Lower leg skin (tissue), 4 donors: ENCODE measurements at regions not wholly inside any gene's neighbourhood (a gene's known extent, or its start where the extent isn't known, plus 50 kb on each side); places are given as distances from the start of the nearest gene placed in this dataset.

Experiments used
- DNase-seq, 2 donors: peaks; one replicate each; pipeline ENCODE4 v3.0.0-alpha.2; 2019; ENCODE audit warnings: low spot score in 2 of 2
- H3K4me3 ChIP-seq: fragments of 200-600 bp; sonication (generic); 2 replicates; pipeline ENCODE4 v1.5.1; 2017; ENCODE audit warnings: mild to moderate bottlenecking, low read depth; ENCODE audit not compliant: poor library complexity, severe bottlenecking
- POLR2A ChIP-seq, 2 donors: fragments of 450-650 bp; IDR thresholded peaks; one replicate each; pipeline ENCODE4 v1.6.1; 2016 to 2017; ENCODE audit warnings: antibody characterized with exemption in 2 of 2, mild to moderate bottlenecking in 1 of 2, moderate library complexity in 1 of 2
- WGBS, 2 donors: methylation state at CpG; one replicate each; pipeline ENCODE4 v1.1.5; 2018; 5-methylcytosine and 5-hydroxymethylcytosine counted together
- intact Hi-C: fragments of 100-400 bp; cut with DNase I; formaldehyde crosslinking; loops from one replicate; pipeline ENCODE4 v1.15.0; 2023; ENCODE audit warnings: low total_unique reads
- TF ChIP-seq, protein P1 (sequence below), 3 donors: fragments of 450-650 bp; IDR thresholded peaks; one replicate each; pipeline ENCODE4 v1.5.1; 2016; ENCODE audit warnings: antibody characterized with exemption in 3 of 3, mild to moderate bottlenecking in 3 of 3, moderate library complexity in 2 of 3

DNA sequence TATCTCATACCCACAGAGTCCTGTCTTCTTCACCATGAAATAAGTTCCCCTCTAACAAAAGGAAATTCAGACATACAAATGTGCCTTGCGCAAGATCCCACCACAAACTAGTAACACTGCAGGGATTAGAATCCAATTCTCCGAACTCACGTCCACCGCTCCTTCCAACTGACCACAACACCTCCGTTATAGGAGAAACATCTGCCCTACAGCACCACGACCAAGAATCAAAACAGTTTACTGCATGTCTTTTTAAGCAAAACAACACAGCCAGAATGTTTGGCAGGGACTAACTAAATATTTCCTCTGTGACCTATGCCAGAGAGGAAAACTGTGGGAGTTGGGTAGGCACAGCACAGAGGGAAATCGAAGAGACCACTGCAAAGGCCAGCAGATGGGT, 72.7 kb upstream of the AKIP1 start:
- DNase-seq, result no peak
- no peak overlapping the region for H3K4me3 ChIP-seq
- intact Hi-C loops, result no loop called here
- no peak for TF ChIP-seq POLR2A (IDR thresholded peaks at IDR 0.05)
- TF ChIP-seq, protein P1, sequence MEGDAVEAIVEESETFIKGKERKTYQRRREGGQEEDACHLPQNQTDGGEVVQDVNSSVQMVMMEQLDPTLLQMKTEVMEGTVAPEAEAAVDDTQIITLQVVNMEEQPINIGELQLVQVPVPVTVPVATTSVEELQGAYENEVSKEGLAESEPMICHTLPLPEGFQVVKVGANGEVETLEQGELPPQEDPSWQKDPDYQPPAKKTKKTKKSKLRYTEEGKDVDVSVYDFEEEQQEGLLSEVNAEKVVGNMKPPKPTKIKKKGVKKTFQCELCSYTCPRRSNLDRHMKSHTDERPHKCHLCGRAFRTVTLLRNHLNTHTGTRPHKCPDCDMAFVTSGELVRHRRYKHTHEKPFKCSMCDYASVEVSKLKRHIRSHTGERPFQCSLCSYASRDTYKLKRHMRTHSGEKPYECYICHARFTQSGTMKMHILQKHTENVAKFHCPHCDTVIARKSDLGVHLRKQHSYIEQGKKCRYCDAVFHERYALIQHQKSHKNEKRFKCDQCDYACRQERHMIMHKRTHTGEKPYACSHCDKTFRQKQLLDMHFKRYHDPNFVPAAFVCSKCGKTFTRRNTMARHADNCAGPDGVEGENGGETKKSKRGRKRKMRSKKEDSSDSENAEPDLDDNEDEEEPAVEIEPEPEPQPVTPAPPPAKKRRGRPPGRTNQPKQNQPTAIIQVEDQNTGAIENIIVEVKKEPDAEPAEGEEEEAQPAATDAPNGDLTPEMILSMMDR (IDR thresholded peaks at IDR 0.05), result no peak
- 47 to 58% methylated on average over 7 of the region's 7 CpGs for WGBS, 2 donors

DNA sequence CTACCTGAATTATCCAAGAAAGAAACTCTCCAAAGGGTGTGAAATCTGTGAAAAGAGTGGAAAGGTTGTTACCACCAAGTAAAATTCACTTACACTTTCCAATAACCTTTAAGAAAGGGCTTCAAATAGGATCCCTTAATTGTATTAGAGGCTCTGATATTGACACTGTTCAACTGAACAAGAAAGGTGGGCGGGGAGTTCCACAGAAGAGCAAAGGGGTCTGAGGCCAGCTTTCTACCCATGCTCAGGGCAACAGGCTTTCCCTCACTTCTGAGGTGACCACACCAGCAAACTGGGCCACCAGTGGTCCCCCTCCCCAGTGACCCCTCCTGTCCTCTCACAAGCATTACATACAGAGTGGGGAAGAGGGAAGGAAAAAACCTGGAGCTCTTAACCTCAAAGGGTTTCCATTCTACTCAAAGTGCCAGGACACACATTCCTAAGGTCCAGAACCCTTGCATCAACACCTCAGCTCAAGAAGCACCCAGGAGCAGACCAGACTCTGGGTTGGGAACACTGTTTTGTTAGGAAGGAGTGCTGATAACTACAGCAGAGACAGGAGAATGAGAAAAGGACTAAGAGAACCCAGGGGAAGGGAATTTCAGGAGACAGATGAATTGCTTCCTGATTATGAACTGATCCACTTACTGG, 71.6 kb upstream of the AKIP1 start:
- WGBS, 2 donors, result 0 to 39% methylated on average over 1 of the region's 1 CpG
- H3K4me3 ChIP-seq, result no peak overlapping the region
- TF ChIP-seq, protein P1 (IDR thresholded peaks at IDR 0.05), result no peak
- TF ChIP-seq POLR2A (IDR thresholded peaks at IDR 0.05), result no peak
- intact Hi-C loops, result no loop called here
- DNase-seq, result no peak

DNA sequence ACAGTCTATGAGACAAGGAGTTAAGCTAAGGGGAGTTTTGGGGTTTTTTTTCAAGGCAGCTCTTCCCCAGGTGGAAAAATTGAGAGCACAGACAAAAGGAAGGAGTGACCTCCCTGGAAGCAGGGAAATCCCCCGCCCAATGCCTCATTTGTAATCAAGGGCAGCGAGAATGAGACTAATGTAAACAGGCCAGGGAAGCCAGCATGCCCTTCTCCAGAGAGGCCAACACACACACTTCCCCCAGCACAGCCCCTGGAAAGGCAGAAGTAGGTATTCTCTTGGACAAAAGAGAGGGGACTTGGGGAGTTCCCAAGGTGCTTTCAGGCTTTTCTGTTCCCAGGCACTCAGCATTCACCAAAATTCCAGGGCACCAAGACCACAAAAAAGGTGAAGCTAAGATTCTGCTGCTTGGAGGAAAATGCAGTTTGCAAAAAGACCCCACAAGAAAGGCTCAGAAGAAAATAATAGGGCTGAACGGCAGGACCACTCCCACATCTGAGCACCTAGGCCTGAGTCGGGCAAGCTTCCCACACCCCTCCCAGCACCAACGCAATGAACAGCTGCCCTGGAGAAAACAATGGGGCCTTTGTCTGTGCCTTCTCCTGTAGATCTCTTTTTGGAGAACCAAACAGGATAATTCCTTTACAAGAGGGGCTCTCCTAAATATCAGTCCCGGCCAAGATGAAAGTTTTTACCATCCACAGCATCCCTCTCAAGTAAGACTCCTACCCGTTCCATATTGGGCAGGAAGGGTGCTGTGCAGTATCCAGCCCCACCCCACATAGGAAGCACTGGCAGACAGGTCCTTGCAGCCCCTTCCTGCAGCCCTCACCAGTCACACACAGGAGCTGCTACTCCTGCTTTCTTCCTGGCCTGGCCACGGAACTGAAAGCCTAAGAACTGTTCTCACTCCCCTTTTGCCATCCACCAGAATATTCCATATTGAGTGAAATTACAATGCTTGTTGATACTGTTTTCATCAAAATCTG, 70.7 kb upstream of the AKIP1 start:
- no peak overlapping the region for H3K4me3 ChIP-seq
- no peak for DNase-seq
- intact Hi-C loops, result no loop called here
- TF ChIP-seq POLR2A (IDR thresholded peaks at IDR 0.05), result no peak
- TF ChIP-seq, protein P1 (IDR thresholded peaks at IDR 0.05), result no peak
- WGBS, 2 donors, result 50 to 54% methylated on average over 8 of the region's 8 CpGs

DNA sequence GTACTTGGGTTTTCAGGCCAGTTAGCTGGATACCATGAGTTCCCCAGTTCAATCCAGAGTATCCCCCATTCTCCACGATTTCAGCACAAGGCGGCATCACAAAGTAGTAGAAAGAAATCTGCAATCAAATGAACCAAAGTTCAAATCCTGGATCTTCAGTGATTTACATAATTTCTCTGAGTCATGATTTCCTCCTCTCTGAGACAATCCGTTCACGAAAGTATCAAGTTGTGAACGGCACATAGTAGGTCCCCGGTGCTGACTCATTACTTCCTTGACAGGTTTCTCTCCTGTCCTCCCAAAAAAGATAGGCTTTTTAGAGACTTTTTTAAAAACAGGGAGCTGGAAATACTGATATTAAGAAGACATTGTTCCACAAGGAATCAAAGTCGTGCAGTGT, 69.1 kb upstream of the AKIP1 start:
- intact Hi-C loops, result no loop called here
- no peak overlapping the region for H3K4me3 ChIP-seq
- WGBS, 2 donors, result 71 to 82% methylated on average over 7 of the region's 7 CpGs
- no peak for TF ChIP-seq POLR2A (IDR thresholded peaks at IDR 0.05)
- TF ChIP-seq, protein P1 (IDR thresholded peaks at IDR 0.05), result no peak
- no peak for DNase-seq

DNA sequence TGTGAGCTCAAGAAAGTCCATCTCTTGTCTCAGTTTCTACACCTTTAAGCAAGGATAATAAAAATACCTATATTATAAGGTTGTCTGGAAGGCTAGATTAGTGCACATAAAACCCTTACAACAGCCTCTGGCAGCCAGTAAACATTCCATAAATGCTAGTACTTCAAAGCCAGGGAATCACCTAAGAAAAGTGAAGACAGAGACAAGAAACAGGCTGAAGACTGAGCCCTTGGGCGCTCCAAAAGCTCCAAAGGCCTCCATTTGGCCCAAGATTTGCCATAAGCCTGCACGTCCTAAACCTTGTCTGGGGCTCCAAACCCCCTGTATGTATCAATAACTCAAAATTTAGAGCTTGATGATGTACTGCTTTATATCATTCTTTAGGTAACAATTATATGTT, 52.2 kb upstream of the AKIP1 start:
- 78 to 87% methylated on average over 2 of the region's 2 CpGs for WGBS, 2 donors
- no peak overlapping the region for H3K4me3 ChIP-seq
- TF ChIP-seq, protein P1 (IDR thresholded peaks at IDR 0.05), result no peak
- no peak for TF ChIP-seq POLR2A (IDR thresholded peaks at IDR 0.05)
- intact Hi-C loops, result no loop called here
- no peak for DNase-seq
